GM12872 (cell line): ENCODE measurements at regions not wholly inside any gene's neighbourhood (a gene's known extent, or its start where the extent isn't known, plus 50 kb on each side); places are given as distances from the start of the nearest gene placed in this dataset.

Source experiments
- CTCF ChIP-seq: IDR thresholded peaks from 3 replicates; pipeline ENCODE4 v1.5.1; 2011; ENCODE audit warnings: low read depth, mild to moderate bottlenecking, low read length, moderate library complexity; ENCODE audit not compliant: insufficient read depth

- TF ChIP-seq CTCF: no peak
These were observed 497.3 kb downstream of the SHQ1 start for GRCh38 chr3:72350761-72351505.

GRCh38 chr3:72348357-72348756 lies 499.9 kb downstream of the SHQ1 start:
- TF ChIP-seq CTCF: no peak

GRCh38 chr3:72347819-72348319 lies 500.4 kb downstream of the SHQ1 start:
- TF ChIP-seq CTCF: no peak

GRCh38 chr3:72346526-72346926 lies 501.7 kb downstream of the SHQ1 start:
- TF ChIP-seq CTCF: no peak

GRCh38 chr3:72345980-72346379 lies 502.3 kb downstream of the SHQ1 start:
- TF ChIP-seq CTCF: no peak

- no peak for TF ChIP-seq CTCF
These were observed 502.9 kb downstream of the SHQ1 start for GRCh38 chr3:72345237-72345878.

- TF ChIP-seq CTCF: no peak
These were observed 503.6 kb downstream of the SHQ1 start for GRCh38 chr3:72344647-72345046.
